ENCODE measurements at regions not wholly inside any gene's neighbourhood (a gene's known extent, or its start where the extent isn't known, plus 50 kb on each side); places are given as distances from the start of the nearest gene placed in this dataset.

DNA sequence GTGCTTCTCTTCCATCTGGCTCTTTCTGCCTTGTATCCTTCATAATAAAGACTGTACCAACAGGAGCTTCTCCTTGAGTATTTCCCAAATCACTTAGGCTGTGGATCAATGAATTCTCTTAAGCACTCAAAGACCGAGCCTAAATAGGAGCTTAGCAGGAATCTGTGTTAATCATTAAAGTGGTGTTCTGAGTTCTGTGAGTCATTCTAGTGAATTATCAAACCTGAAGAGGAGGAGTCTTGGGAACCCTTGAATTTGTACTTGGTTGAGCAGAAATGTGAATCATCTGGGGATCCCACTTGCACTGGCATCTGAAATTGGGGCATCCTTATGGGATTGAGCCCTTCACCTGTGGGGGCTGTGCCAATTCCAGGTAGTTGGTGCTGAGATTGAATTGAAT is 946.2 kb downstream of the BCL11B start:
- Histone ChIP-seq H3K9me3 (ENCODE audit: insufficient read depth, low read depth, low read length) (peaks cover 10% of the 10 kb centered on the region; the same call in 1 of the 2 replicates), H3K4me3 (ENCODE audit: low read length) (no peak overlapping the region), H3K36me3 (ENCODE audit: insufficient read depth, low read depth, low read length) (no peaks in the 10 kb centered on the region), H3K27ac (ENCODE audit: low read length) (no peak overlapping the region), H3K27me3 (ENCODE audit: insufficient read depth, low read length) (no peaks in the 10 kb centered on the region), H3K4me1 (ENCODE audit: insufficient read depth, low read length) (no peaks in the 10 kb centered on the region), H3K9ac (ENCODE audit: low read depth, low read length) (no peak overlapping the region)

DNA sequence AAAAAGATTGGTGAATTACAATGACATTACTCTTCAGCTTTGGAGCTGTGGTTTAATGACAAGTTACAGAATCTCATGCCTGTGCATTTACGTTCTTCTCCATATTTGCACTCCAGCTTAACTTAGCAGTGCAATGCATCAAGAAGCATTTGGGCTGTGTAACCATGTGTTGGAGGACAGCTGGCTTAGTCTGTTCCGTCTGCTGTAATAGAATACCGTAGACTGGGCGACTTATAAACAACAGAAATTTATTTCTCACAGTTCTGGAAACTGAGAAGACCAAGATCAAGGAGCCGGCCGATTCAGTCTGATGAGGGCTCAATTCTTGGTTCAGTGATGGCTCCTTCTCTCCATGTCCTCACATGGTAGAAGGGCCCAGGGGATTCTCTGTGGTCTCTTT is 943.5 kb downstream of the BCL11B start:
- H3K4me1 ChIP-seq (ENCODE audit: insufficient read depth, low read length) = no peaks in the 10 kb centered on the region
- no peaks in the 10 kb centered on the region for H3K36me3 ChIP-seq (ENCODE audit: insufficient read depth, low read depth, low read length)
- no peaks in the 10 kb centered on the region for H3K27me3 ChIP-seq (ENCODE audit: insufficient read depth, low read length)
- peaks cover 17% of the 10 kb centered on the region for H3K9me3 ChIP-seq (ENCODE audit: insufficient read depth, low read depth, low read length)
- H3K4me3 ChIP-seq (ENCODE audit: low read length) = no peak overlapping the region
- no peak overlapping the region for H3K9ac ChIP-seq (ENCODE audit: low read depth, low read length)
- no peak overlapping the region for H3K27ac ChIP-seq (ENCODE audit: low read length)

DNA sequence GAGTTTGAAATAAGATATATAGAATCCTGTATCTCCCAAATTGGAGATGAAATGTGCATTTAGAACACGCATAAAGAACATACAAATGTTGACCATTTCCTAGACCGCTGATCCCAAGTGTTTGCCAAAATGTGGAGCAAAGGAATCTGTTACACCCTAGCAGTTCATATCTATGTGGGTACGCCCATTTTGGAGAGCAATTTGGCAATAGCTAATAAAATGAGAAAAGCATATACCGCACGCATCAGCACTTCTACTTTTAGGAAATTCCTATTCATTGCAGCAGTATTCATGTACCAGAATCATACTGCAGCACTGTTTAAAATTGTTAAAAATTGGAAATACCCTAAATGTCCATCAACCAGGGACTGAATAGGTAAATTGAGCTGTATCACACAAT is 937.8 kb downstream of the BCL11B start:
- H3K9me3 ChIP-seq (ENCODE audit: insufficient read depth, low read depth, low read length) = peaks cover 13% of the 10 kb centered on the region
- H3K4me3 ChIP-seq (ENCODE audit: low read length) = no peak overlapping the region
- H3K27ac ChIP-seq (ENCODE audit: low read length) = no peak overlapping the region
- no peaks in the 10 kb centered on the region for H3K36me3 ChIP-seq (ENCODE audit: insufficient read depth, low read depth, low read length)
- H3K27me3 ChIP-seq (ENCODE audit: insufficient read depth, low read length) = no peaks in the 10 kb centered on the region
- no peak overlapping the region for H3K9ac ChIP-seq (ENCODE audit: low read depth, low read length)
- no peaks in the 10 kb centered on the region for H3K4me1 ChIP-seq (ENCODE audit: insufficient read depth, low read length)

DNA sequence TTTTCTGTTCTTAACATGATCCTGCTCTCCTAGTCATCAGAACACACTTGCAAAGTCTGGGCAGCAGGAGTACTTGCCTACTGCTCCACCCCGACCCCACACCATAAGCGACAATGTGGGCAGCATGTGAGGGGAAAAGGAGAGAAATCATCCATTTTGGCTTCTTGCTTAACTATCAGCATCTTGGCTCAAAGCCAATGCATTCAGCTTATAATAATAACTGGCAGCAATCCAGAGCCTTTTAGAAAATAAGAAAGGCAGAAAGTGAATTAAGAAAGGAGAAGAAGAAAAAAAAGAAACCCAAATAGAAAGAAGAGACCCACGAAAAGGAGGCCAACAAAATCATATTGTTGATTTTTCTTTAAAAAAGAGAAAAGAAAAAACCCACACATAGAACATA is 930.8 kb downstream of the BCL11B start:
- Histone ChIP-seq H3K27ac (ENCODE audit: low read length) (no peak overlapping the region), H3K4me1 (ENCODE audit: insufficient read depth, low read length) (no peaks in the 10 kb centered on the region)

DNA sequence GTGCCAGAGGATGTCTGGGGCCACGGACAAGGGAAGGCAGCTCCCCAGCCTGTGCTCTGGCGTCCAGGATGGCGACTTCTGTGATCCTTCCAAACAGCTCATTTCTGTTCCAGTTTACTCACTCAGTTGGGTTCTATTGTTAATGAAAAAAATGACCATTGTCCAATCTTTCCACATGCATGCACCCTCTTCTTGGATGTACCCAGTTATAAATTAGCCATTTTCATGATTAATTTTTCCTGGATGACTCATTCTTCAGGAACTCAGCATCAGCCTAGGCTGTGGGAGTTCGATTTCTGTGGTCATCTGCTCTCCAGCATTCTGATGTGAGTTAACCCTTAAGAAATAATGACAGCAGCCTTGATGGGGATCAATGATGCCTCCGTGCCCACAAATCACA is 926.8 kb downstream of the BCL11B start:
- H3K9ac ChIP-seq (ENCODE audit: low read depth, low read length) = no peak overlapping the region
- H3K36me3 ChIP-seq (ENCODE audit: insufficient read depth, low read depth, low read length) = no peaks in the 10 kb centered on the region
- H3K27me3 ChIP-seq (ENCODE audit: insufficient read depth, low read length) = no peaks in the 10 kb centered on the region; the same call in 1 of the 2 replicates
- H3K4me3 ChIP-seq (ENCODE audit: low read length) = no peak overlapping the region
- no peaks in the 10 kb centered on the region for H3K4me1 ChIP-seq (ENCODE audit: insufficient read depth, low read length)
- H3K9me3 ChIP-seq (ENCODE audit: insufficient read depth, low read depth, low read length) = no peaks in the 10 kb centered on the region
- H3K27ac ChIP-seq (ENCODE audit: low read length) = no peak overlapping the region

More for the DNA sequence above, 930.8 kb downstream of the BCL11B start:
- Histone ChIP-seq H3K27me3 (ENCODE audit: insufficient read depth, low read length) (no peaks in the 10 kb centered on the region), H3K9me3 (ENCODE audit: insufficient read depth, low read depth, low read length) (no peaks in the 10 kb centered on the region), H3K36me3 (ENCODE audit: insufficient read depth, low read depth, low read length) (no peaks in the 10 kb centered on the region), H3K4me3 (ENCODE audit: low read length) (no peak overlapping the region), H3K9ac (ENCODE audit: low read depth, low read length) (no peak overlapping the region)

DNA sequence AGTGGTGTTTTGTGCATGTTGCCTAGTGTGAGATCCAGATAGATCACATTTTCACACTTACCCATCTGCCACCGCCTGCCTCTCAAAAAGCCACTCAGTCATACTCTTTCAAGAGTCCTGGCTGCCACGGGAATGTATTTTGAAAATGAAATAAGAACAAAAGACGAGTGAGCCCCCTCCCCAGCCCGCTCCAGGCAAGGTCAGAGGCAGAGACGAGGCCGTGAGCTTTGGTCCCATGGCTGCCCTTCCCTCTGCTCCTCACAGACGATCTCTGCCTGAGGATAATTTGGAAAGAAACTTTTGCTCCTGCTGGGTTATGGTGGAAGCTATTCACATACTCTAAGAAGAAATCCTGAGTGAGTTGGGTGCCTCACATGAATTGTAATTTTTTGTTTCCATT is 924.3 kb downstream of the BCL11B start:
- H3K4me1 ChIP-seq (ENCODE audit: insufficient read depth, low read length) = no peaks in the 10 kb centered on the region
- no peaks in the 10 kb centered on the region for H3K9me3 ChIP-seq (ENCODE audit: insufficient read depth, low read depth, low read length)
- no peak overlapping the region for H3K4me3 ChIP-seq (ENCODE audit: low read length)
- no peaks in the 10 kb centered on the region for H3K36me3 ChIP-seq (ENCODE audit: insufficient read depth, low read depth, low read length)
- H3K27me3 ChIP-seq (ENCODE audit: insufficient read depth, low read length) = no peaks in the 10 kb centered on the region; the same call in 1 of the 2 replicates
- no peak overlapping the region for H3K27ac ChIP-seq (ENCODE audit: low read length)
- H3K9ac ChIP-seq (ENCODE audit: low read depth, low read length) = no peak overlapping the region

DNA sequence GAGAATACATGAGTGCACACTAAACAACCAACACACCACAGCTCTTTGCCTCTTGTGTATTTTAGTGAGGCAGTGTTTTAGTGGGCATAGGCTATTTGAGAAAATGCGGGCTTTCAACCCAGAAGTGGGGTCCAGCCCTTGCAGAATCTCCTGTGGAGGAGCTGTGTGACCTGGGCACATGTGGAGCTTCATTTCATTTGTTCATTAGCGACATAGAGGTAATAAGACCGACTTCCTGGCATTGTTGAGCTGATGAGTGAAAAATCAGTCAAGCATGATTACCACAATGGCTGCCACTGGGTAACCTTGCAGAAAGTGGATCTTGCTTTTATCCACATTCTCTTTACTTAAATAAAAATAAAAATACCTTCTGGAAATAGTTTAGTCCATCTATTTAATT is 923.5 kb downstream of the BCL11B start:
- H3K4me1 ChIP-seq (ENCODE audit: insufficient read depth, low read length) = no peaks in the 10 kb centered on the region
- no peaks in the 10 kb centered on the region for H3K9me3 ChIP-seq (ENCODE audit: insufficient read depth, low read depth, low read length)
- no peak overlapping the region for H3K27ac ChIP-seq (ENCODE audit: low read length)
- H3K4me3 ChIP-seq (ENCODE audit: low read length) = no peak overlapping the region
- H3K27me3 ChIP-seq (ENCODE audit: insufficient read depth, low read length) = no peaks in the 10 kb centered on the region; the same call in 1 of the 2 replicates
- no peak overlapping the region for H3K9ac ChIP-seq (ENCODE audit: low read depth, low read length)
- H3K36me3 ChIP-seq (ENCODE audit: insufficient read depth, low read depth, low read length) = no peaks in the 10 kb centered on the region

DNA sequence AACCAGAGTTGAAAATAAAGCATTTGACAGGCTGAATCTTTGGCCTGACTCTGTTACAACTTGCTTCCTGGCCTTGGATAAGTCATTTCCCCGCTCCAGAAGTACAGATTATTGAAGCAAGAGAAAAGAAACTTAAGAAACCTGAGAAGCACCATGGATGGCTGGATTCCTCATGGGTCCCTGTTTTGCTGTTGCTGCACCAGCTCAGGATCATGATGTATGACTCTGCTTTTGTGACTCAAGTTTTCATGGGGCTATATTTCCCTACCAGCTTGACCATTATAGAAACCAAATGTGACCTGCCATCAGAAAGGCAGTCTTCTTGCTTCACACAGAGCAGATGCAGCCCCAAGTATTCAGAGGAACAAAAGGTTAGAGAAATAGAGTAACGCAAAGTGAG is 921.8 kb downstream of the BCL11B start:
- H3K27ac ChIP-seq (ENCODE audit: low read length) = no peak overlapping the region
- no peaks in the 10 kb centered on the region for H3K36me3 ChIP-seq (ENCODE audit: insufficient read depth, low read depth, low read length)
- H3K4me1 ChIP-seq (ENCODE audit: insufficient read depth, low read length) = no peaks in the 10 kb centered on the region
- no peaks in the 10 kb centered on the region; the same call in 1 of the 2 replicates for H3K27me3 ChIP-seq (ENCODE audit: insufficient read depth, low read length)
- H3K9ac ChIP-seq (ENCODE audit: low read depth, low read length) = no peak overlapping the region
- H3K4me3 ChIP-seq (ENCODE audit: low read length) = no peak overlapping the region
- H3K9me3 ChIP-seq (ENCODE audit: insufficient read depth, low read depth, low read length) = no peaks in the 10 kb centered on the region

DNA sequence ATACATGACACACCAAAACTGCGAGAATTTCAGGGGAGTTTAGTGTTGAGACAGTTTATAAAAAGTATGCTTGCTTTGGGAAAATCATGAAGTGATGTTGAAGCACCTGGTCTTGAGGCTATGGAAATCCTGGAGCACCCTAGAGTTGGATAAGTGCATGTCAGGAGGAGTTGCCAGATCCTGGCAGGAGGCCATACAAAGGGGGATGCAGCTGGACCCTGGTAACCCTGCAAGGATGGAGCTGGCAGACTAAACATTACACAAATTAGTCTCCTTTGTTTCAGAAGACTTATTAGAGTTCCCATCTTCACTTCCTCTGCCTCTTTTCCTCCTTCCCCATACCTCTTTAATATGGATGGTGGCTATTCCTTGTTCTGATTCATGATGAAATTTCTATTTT is 907.0 kb downstream of the BCL11B start:
- Histone ChIP-seq H3K27ac (ENCODE audit: low read length) (no peak overlapping the region), H3K9ac (ENCODE audit: low read depth, low read length) (no peak overlapping the region), H3K9me3 (ENCODE audit: insufficient read depth, low read depth, low read length) (no peaks in the 10 kb centered on the region; the same call in 1 of the 2 replicates), H3K36me3 (ENCODE audit: insufficient read depth, low read depth, low read length) (no peaks in the 10 kb centered on the region), H3K27me3 (ENCODE audit: insufficient read depth, low read length) (no peaks in the 10 kb centered on the region), H3K4me1 (ENCODE audit: insufficient read depth, low read length) (no peaks in the 10 kb centered on the region), H3K4me3 (ENCODE audit: low read length) (no peak overlapping the region)

DNA sequence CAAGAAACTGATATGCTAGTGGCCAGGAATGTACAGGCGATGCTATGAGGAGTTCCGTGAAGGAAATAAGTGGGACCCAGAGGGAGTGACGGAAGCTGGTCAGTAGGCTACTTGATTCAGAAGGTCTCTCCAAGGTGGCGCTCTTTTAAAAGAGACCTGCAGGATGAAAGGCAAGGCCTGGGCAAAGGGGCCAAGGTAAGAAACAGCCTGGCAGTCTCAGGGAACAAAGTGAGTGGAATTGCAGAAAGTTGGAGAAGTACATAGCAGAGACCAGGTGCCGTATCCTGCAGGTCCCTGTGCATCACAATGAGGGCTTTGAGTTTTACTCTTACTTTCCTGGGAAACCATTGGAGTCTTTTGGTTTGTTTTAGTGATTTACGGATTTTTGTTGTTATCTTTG is 905.6 kb downstream of the BCL11B start:
- H3K4me1 ChIP-seq (ENCODE audit: insufficient read depth, low read length) = no peaks in the 10 kb centered on the region
- H3K27ac ChIP-seq (ENCODE audit: low read length) = no peak overlapping the region
- no peaks in the 10 kb centered on the region; the same call in 1 of the 2 replicates for H3K9me3 ChIP-seq (ENCODE audit: insufficient read depth, low read depth, low read length)
- H3K9ac ChIP-seq (ENCODE audit: low read depth, low read length) = no peak overlapping the region
- H3K4me3 ChIP-seq (ENCODE audit: low read length) = no peak overlapping the region
- H3K27me3 ChIP-seq (ENCODE audit: insufficient read depth, low read length) = no peaks in the 10 kb centered on the region
- no peaks in the 10 kb centered on the region for H3K36me3 ChIP-seq (ENCODE audit: insufficient read depth, low read depth, low read length)

DNA sequence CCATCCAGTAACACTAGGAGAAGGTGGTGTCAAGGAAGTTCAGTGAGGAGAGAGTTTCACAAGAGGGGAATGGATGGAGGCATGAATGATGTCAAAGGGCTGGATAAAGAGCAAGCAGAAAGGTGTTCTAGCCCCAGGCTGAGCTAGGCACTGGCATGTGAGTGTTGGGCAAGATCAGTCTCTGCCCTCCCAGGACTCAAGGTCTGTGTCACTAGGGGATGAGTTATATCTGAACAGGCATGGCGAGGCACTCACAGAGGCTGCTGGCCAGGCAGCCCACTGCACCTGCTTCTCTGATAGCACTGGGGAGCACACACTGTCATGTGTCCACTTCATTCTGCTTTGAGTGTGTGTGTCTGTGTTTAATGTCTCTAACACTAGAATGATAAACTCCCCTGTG is 903.8 kb downstream of the BCL11B start:
- Histone ChIP-seq H3K27me3 (ENCODE audit: insufficient read depth, low read length) (no peaks in the 10 kb centered on the region), H3K9me3 (ENCODE audit: insufficient read depth, low read depth, low read length) (no peaks in the 10 kb centered on the region; the same call in 1 of the 2 replicates), H3K4me1 (ENCODE audit: insufficient read depth, low read length) (no peaks in the 10 kb centered on the region), H3K4me3 (ENCODE audit: low read length) (no peak overlapping the region), H3K27ac (ENCODE audit: low read length) (no peak overlapping the region), H3K36me3 (ENCODE audit: insufficient read depth, low read depth, low read length) (no peaks in the 10 kb centered on the region), H3K9ac (ENCODE audit: low read depth, low read length) (no peak overlapping the region)

DNA sequence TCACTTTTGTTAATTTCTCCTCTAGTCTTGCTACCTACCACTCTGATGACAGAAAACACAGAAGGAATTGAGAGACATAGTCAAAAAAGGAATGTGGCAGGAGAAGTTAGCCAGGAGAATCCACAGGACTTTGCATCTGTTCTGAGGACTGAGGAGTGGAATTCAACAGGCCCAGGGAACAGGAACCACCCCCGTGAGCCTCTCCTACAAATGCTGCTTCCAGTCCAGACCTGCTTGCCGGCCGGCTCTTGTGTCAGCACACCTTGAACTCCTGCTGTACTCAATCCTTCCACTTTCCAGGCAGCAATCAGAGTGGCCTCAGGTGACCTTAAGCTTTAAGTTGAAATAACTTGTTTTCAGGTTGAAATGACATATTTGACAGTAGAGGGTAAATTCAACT is 903.1 kb downstream of the BCL11B start:
- H3K9me3 ChIP-seq (ENCODE audit: insufficient read depth, low read depth, low read length) = no peaks in the 10 kb centered on the region; the same call in 1 of the 2 replicates
- H3K9ac ChIP-seq (ENCODE audit: low read depth, low read length) = no peak overlapping the region
- H3K27ac ChIP-seq (ENCODE audit: low read length) = no peak overlapping the region
- no peak overlapping the region for H3K4me3 ChIP-seq (ENCODE audit: low read length)
- no peaks in the 10 kb centered on the region for H3K36me3 ChIP-seq (ENCODE audit: insufficient read depth, low read depth, low read length)
- no peaks in the 10 kb centered on the region for H3K27me3 ChIP-seq (ENCODE audit: insufficient read depth, low read length)
- H3K4me1 ChIP-seq (ENCODE audit: insufficient read depth, low read length) = no peaks in the 10 kb centered on the region

DNA sequence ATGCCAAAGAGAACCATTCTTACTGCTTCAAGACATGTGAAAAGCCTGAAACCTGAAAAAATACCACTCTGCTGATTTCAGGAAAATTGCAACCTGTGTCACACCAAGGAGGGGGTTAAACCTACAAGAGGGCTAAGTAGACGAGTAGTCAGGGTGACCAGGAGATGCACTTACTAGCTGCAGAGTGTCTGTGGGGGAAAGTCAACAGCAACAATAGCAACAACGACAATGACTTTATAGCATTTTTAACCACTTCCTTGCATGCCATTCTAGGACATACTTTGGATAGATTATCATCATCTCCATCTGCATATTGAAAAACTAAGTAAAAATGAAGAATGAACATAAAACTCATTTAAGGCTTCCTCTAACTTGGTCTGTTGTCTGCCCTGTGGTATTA is 902.7 kb downstream of the BCL11B start:
- H3K4me1 ChIP-seq (ENCODE audit: insufficient read depth, low read length) = no peaks in the 10 kb centered on the region
- H3K36me3 ChIP-seq (ENCODE audit: insufficient read depth, low read depth, low read length) = no peaks in the 10 kb centered on the region
- H3K27ac ChIP-seq (ENCODE audit: low read length) = no peak overlapping the region
- no peaks in the 10 kb centered on the region; the same call in 1 of the 2 replicates for H3K9me3 ChIP-seq (ENCODE audit: insufficient read depth, low read depth, low read length)
- H3K9ac ChIP-seq (ENCODE audit: low read depth, low read length) = no peak overlapping the region
- no peaks in the 10 kb centered on the region for H3K27me3 ChIP-seq (ENCODE audit: insufficient read depth, low read length)
- no peak overlapping the region for H3K4me3 ChIP-seq (ENCODE audit: low read length)
